ENCODE measurements at regions not wholly inside any gene's neighbourhood (a gene's known extent, or its start where the extent isn't known, plus 50 kb on each side); places are given as distances from the start of the nearest gene placed in this dataset.

DNA sequence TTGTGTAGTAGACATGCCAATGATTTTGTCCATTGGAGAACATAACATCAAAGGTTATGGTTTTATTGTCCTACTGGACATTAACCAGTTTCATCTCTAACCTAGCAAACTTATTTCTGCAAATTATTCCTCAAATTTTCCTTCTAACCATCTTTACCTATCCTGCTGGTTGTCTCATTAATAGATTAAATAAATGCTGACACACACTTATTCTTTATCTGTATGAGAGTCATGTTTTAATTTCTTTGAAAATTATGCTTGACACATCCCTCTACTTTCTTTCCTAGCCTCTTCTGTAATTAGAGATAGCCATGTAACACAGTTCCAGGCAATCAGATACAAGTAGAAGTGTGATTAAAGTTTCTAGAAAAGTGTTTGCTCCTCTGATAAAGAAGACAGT lies 98.9 kb downstream of the RPS29 start:
- TF ChIP-seq ZFX (IDR thresholded peaks at IDR 0.05; ENCODE audit: borderline replicate concordance) (no peak), CTCF (IDR thresholded peaks at IDR 0.05) (no peak)

DNA sequence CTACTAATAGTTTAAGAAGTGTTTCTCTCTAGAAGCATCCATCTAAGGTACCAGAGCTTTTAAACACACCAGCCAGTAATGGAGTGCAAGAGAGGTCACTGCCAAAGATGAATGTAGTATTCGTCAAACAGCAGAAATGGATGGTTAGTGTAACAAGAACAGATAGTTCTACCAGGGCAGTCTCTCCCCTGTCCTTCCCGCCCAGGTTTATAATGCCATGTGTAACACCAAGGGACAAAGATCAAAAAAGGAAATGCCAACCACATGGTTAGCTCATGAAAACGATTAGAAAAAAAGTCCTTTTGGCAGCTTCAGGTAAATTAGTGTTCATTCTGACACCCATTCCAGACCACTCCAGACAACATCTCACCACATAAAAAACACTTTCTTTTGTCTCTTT lies 100.9 kb downstream of the RPS29 start:
- H3K27ac ChIP-seq: no peak overlapping the region
- TF ChIP-seq ZFX (IDR thresholded peaks at IDR 0.05; ENCODE audit: borderline replicate concordance) (no peak), CTCF (IDR thresholded peaks at IDR 0.05) (no peak)

More for the DNA sequence above, 98.9 kb downstream of the RPS29 start:
- H3K27ac ChIP-seq: no peak overlapping the region

- no peak overlapping the region for H3K27ac ChIP-seq
- TF ChIP-seq ZFX (IDR thresholded peaks at IDR 0.05; ENCODE audit: borderline replicate concordance) (no peak), CTCF (IDR thresholded peaks at IDR 0.05) (no peak)
Observed at GRCh38 chr14:49484180-49484579, 102.0 kb downstream of the RPS29 start.

DNA sequence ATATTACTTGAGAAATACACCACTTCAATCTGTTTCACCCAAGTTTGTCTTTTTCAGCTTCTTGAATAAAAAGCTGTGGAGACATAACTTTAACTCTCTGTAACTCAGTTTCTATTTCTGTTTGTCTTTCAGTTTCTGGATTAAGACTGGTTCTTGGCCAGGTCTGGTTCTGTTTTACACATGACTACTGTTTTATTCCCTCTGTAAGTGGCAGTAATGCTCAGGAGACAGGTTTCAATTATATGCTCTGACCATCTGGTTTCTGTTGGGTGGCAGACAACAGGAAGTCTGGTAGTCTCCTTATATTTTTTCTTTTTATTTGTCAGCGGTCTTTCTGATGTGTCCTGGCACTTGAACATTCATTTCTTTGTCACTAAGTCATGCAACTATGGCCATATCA lies 102.9 kb downstream of the RPS29 start:
- no peak overlapping the region for H3K27ac ChIP-seq
- TF ChIP-seq ZFX (IDR thresholded peaks at IDR 0.05; ENCODE audit: borderline replicate concordance) (no peak), CTCF (IDR thresholded peaks at IDR 0.05) (no peak)

GRCh38 chr14:49480979-49481498 lies 105.1 kb downstream of the RPS29 start:
- no peak overlapping the region for H3K27ac ChIP-seq
- TF ChIP-seq ZFX (IDR thresholded peaks at IDR 0.05; ENCODE audit: borderline replicate concordance) (no peak), CTCF (IDR thresholded peaks at IDR 0.05) (no peak)

- no peak for TF ChIP-seq ZFX (IDR thresholded peaks at IDR 0.05; ENCODE audit: borderline replicate concordance)
- peak overlapping the region; percentile 65 for H3K27ac ChIP-seq
Observed at GRCh38 chr14:49480053-49480760, 106.0 kb downstream of the RPS29 start.

- H3K27ac ChIP-seq: peak overlapping the region; percentile 65
- TF ChIP-seq ZFX (IDR thresholded peaks at IDR 0.05; ENCODE audit: borderline replicate concordance) (no peak), CTCF (IDR thresholded peaks at IDR 0.05) (no peak)
Observed at GRCh38 chr14:49479432-49479831, 106.7 kb downstream of the RPS29 start.

Data from 22Rv1 (cell line).